Effector CD8-positive, alpha-beta T cell (primary cell): ENCODE measurements at regions not wholly inside any gene's neighbourhood (a gene's known extent, or its start where the extent isn't known, plus 50 kb on each side); places are given as distances from the start of the nearest gene placed in this dataset.

ENCODE experiments used
- DNase-seq: peaks from one replicate; lab custom pipeline; 2025; lab: John Stamatoyannopoulos, UW

DNA sequence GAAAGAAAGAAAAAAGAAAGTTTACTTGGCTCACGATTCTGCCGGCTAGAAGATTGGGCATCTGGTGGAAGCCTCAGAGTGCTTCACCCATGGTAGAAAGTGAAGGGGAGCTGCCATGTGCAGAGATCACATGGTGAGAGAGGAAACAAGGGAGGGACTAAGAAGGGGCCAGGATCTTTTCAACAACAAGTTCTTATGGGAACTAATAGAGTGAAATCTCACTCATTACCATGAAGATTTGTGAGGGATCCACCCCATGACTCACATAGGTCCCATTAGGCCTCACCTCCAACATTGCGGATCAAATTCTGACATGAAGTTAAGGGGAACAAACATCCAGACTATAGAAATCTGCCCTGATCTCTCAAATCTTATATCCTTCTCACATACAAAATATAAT is 61.3 kb upstream of the UGT8 start:
- no peak for DNase-seq

DNA sequence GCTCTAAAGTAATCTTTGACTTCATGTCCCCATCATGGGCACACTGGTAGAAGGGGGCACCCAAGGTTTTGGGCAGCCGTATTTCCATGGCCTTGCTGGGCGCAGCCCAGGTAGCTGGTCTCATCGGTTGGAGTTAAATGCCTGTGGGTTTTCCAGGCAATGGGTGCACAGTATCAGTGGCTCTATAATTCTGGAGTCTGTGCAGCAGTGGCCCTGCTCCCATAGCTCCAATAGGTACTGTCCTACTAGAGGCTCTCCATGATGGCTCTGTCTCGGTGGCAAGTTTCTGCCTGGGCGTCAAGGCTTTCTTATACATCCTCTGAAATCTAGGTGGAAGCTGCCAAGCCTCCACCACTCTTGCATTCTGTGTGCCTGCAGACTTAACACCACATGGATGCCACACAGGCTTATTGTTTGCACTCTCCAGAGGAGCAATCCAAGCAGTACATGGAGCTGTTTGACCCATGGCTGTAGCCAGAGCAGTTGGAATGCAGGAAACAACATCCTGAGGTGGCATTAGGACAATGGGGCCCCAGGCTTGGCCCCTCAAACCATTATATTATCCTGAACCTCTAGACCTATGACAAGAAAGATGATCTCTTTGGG is 60.5 kb upstream of the UGT8 start:
- no peak for DNase-seq

DNA sequence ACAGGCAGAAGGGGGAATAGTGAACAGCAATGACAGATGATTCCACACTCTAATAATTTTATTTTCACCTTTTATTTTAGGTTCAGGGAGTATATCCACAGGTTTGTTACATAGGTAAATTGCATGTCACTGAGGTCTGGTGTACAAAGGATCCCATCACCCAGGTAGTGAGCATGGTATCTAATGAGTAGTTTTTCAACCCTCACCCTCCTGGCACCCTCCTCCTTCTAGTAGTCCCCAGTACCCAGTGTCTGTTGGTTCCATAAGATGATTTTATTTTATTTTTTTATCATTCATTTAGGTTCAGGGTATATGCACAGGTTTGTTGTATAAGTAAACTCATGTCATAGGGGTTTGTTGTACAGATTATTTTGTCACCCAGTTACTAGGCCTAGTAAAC is 58.6 kb upstream of the UGT8 start:
- no peak for DNase-seq

DNA sequence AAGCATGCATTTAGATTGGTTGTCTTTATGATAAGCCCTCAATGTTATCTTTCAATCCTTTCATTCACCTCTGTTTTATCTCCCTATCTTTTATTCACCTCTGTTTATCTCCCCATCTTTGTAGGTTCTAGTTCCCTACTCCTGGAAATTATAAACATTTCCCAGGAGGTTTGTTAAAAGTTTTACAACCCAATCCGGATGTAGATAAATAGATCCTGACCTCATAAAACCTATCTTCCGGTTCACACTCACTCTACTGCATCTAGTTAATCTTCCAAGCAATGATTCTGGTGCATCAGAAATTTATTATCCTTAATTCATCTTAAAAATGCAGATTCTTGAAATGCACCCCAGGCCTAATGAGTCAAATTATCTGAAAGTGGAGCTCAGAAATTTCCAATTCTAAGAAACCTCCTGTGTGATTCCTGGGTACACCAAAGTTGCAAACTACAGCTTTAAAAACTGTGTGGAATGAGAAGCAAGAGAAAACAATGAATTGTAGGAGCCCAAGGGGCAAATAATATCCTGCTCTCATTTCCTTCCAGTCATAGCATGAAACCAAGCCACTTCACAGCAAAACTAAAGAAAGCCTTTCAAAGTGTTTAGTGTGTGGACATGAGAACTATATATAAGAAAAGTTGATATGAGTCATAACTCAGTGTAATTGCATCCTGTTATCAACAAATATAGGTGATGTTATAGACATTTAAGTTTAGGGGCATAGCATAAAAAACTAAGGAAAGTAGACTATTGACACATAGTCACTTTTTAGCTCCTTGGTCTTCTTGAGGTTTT is 51.1 kb upstream of the UGT8 start:
- DNase-seq, result no peak
